Adrenal gland (tissue), 9 donors: ENCODE measurements at regions not wholly inside any gene's neighbourhood (a gene's known extent, or its start where the extent isn't known, plus 50 kb on each side); places are given as distances from the start of the nearest gene placed in this dataset.

Experiments used
- DNase-seq, 7 donors: peaks; one replicate each; pipeline ENCODE4 v3.0.0-alpha.2; 2019 to 2020
- H3K27ac ChIP-seq, 5 donors: fragments of 200-600 bp; sonication (generic) in 4 of 5; 1 replicate in 3 of 5; 2 replicates in 2 of 5; pipeline versions ENCODE4 v1.5.1 to v1.8.0; 2016 to 2020; ENCODE audit warnings: mild to moderate bottlenecking in 1 of 5
- H3K27me3 ChIP-seq: fragments of 200-600 bp; 2 replicates; pipeline ENCODE4 v1.8.0; 2021
- H3K36me3 ChIP-seq, 2 donors: fragments of 200-600 bp; replicated peaks in 1 of 2; 1 replicate in 1 of 2; 2 replicates in 1 of 2; pipeline versions ENCODE4 v1.5.1 to v1.8.0; 2018 to 2022
- H3K4me1 ChIP-seq, 2 donors: fragments of 200-600 bp; replicated peaks in 1 of 2; 1 replicate in 1 of 2; 2 replicates in 1 of 2; pipeline versions ENCODE4 v1.5.1 to v1.8.0; 2018 to 2021
- H3K4me3 ChIP-seq, 4 donors: fragments of 200-600 bp; sonication (generic) in 3 of 4; one replicate each; pipeline ENCODE4 v1.5.1; 2016 to 2018
- H3K9me3 ChIP-seq, 3 donors: fragments of 200-600 bp; sonication (generic) in 1 of 3; replicated peaks in 1 of 3; 1 replicate in 2 of 3; 2 replicates in 1 of 3; pipeline versions ENCODE4 v1.5.1 to v1.8.0; 2016 to 2021
- CTCF ChIP-seq, 6 experiments: fragments of 450-650 bp in 4 of 6; fragments of 200-600 bp in 2 of 6; sonication (generic) in 1 of 6; IDR thresholded peaks; 1 replicate in 5 of 6; 2 replicates in 1 of 6; pipeline versions ENCODE4 v1.5.1 to v1.8.0; 2016 to 2021; ENCODE audit warnings: antibody characterized with exemption in 6 of 6, mild to moderate bottlenecking in 2 of 6, moderate library complexity in 1 of 6
- POLR2A ChIP-seq, 2 donors: fragments of 450-650 bp; IDR thresholded peaks; one replicate each; pipeline ENCODE4 v1.6.1; 2017; ENCODE audit warnings: antibody characterized with exemption in 2 of 2, mild to moderate bottlenecking in 2 of 2, moderate library complexity in 1 of 2
- WGBS, 4 donors: extraction: QIAGEN DNeasy Blood & Tissue Kit in 2 of 4; methylation state at CpG; one replicate each; pipeline versions ENCODE4 v1.1.5 to v1.1.7; 2013 to 2017; 5-methylcytosine and 5-hydroxymethylcytosine counted together
- intact Hi-C, 2 donors: fragments of 100-400 bp; cut with DNase I; formaldehyde crosslinking; loops; one replicate each; pipeline versions ENCODE4 v1.14.1 to v1.15.0; 2022 to 2023
- donor health status: healthy with polysubstance abuse.
- donor health status: Bipolar disorder and iron deficiency.
- donor health status: DM: yes; HTN: yes; CAD: no.
- donor health status: DM: no; HTN: no; CAD: no.
- donor health status: DM: no; HTN: no; CAD: no.

- intact Hi-C loops, result no loop called here
- TF ChIP-seq CTCF (IDR thresholded peaks at IDR 0.05) (no peak), POLR2A (IDR thresholded peaks at IDR 0.05) (no peak)
- H3K4me3 ChIP-seq, result no peak overlapping the region
- no peak for DNase-seq
- H3K27ac ChIP-seq, result no peak overlapping the region
- H3K36me3 ChIP-seq, result no peaks in the 10 kb centered on the region
- H3K4me1 ChIP-seq, result no peaks in the 10 kb centered on the region
- no peaks in the 10 kb centered on the region for H3K27me3 ChIP-seq
- peaks cover 0 to 7% (median 5%) of the 10 kb centered on the region in 3 donors for H3K9me3 ChIP-seq
These were observed 317.8 kb upstream of the NCAM1 start for GRCh38 chr11:112643416-112643815.

GRCh38 chr11:112644410-112645131, 316.6 kb upstream of the NCAM1 start:
- Histone ChIP-seq H3K9me3 (peaks cover 0 to 5% (median 0%) of the 10 kb centered on the region in 3 donors), H3K36me3 (no peaks in the 10 kb centered on the region), H3K4me1 (no peaks in the 10 kb centered on the region), H3K27ac (no peak overlapping the region), H3K27me3 (no peaks in the 10 kb centered on the region), H3K4me3 (no peak overlapping the region)
- no peak for TF ChIP-seq POLR2A (IDR thresholded peaks at IDR 0.05)
- TF ChIP-seq CTCF (IDR thresholded peaks at IDR 0.05), result no peak
- DNase-seq, result no peak
- intact Hi-C loops, result no loop called here
- 67 to 81% (median 71%) methylated on average over 5 of the region's 5 CpGs for WGBS, 4 donors

- no peak for DNase-seq
- intact Hi-C loops, result no loop called here
- 79 to 82% (median 81%) methylated on average over 6 of the region's 6 CpGs for WGBS, 4 donors
These were observed 311.4 kb upstream of the NCAM1 start for GRCh38 chr11:112649856-112650255.

GRCh38 chr11:112650527-112650926, 310.7 kb upstream of the NCAM1 start:
- Histone ChIP-seq H3K9me3 (no peaks in the 10 kb centered on the region), H3K4me1 (peaks cover 0 to 6% of the 10 kb centered on the region in 2 donors), H3K4me3 (no peak overlapping the region), H3K36me3 (no peaks in the 10 kb centered on the region), H3K27me3 (no peaks in the 10 kb centered on the region), H3K27ac (no peak overlapping the region)
- WGBS, 4 donors, result 47 to 71% (median 61%) methylated on average over 3 of the region's 3 CpGs
- DNase-seq, result no peak
- TF ChIP-seq POLR2A (IDR thresholded peaks at IDR 0.05) (no peak), CTCF (IDR thresholded peaks at IDR 0.05) (no peak)
- intact Hi-C loops, result no loop called here

More at GRCh38 chr11:112649856-112650255, 311.4 kb upstream of the NCAM1 start:
- Histone ChIP-seq H3K27ac (no peak overlapping the region), H3K4me1 (no peaks in the 10 kb centered on the region), H3K4me3 (no peak overlapping the region), H3K27me3 (no peaks in the 10 kb centered on the region), H3K36me3 (no peaks in the 10 kb centered on the region), H3K9me3 (no peaks in the 10 kb centered on the region)
- TF ChIP-seq POLR2A (IDR thresholded peaks at IDR 0.05), result no peak
- no peak for TF ChIP-seq CTCF (IDR thresholded peaks at IDR 0.05)
